Colonic mucosa (tissue), 4 donors: ENCODE measurements at regions not wholly inside any gene's neighbourhood (a gene's known extent, or its start where the extent isn't known, plus 50 kb on each side); places are given as distances from the start of the nearest gene placed in this dataset.

Experiments
- DNase-seq: peaks from one replicate; pipeline ENCODE4 v3.0.0-alpha.2; 2020
- H3K27ac ChIP-seq: fragments of 200-600 bp; one replicate; pipeline ENCODE4 v1.8.0; 2021
- H3K27me3 ChIP-seq: fragments of 200-600 bp; one replicate; pipeline ENCODE4 v1.8.0; 2021
- H3K36me3 ChIP-seq: fragments of 200-600 bp; one replicate; pipeline ENCODE4 v1.8.0; 2021
- H3K4me1 ChIP-seq: fragments of 200-600 bp; one replicate; pipeline ENCODE4 v1.8.0; 2021; ENCODE audit warnings: mild to moderate bottlenecking
- H3K4me3 ChIP-seq: fragments of 200-600 bp; one replicate; pipeline ENCODE4 v1.8.0; 2021
- H3K9ac ChIP-seq, 2 donors: one replicate each; pipeline ENCODE4 v1.7.0; 2013; ENCODE audit warnings: control low read depth in 2 of 2, low read depth in 2 of 2, low read length in 2 of 2
- H3K9me3 ChIP-seq: fragments of 200-600 bp; one replicate; pipeline ENCODE4 v1.8.0; 2021
- CTCF ChIP-seq: fragments of 200-600 bp; IDR thresholded peaks from one replicate; pipeline ENCODE4 v1.8.0; 2022; ENCODE audit warnings: antibody characterized with exemption, mild to moderate bottlenecking
- intact Hi-C: fragments of 100-400 bp; cut with DNase I; formaldehyde crosslinking; loops from one replicate; pipeline ENCODE4 v1.14.1; 2022
- donor health status: healthy.
- donor health status: DM: no; HTN: no; CAD: no.
- donor health status: DM: no; HTN: no; CAD: no.

DNA sequence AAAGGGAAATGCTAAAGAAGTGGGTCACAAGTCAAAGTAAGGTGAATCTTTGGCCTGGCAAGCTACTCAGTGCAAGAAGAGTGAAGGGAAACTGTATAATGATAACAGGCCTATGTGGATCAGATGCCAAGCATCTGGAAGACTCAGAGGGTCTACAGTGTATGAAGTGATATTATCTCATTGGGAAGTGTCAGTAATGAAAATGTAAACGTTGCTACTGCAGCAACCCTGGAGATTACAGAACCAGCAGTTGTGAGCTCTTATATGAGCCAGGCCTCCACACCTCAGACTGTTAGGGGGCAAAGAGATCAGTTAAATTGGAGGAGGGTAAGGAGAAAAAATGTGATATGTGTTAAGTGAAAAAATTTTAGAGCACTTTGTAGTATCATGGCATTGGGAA is 195.4 kb upstream of the DPH6 start:
- Histone ChIP-seq H3K4me1 (no peaks in the 10 kb centered on the region), H3K4me3 (no peak overlapping the region), H3K36me3 (no peaks in the 10 kb centered on the region), H3K9me3 (no peaks in the 10 kb centered on the region), H3K27me3 (no peaks in the 10 kb centered on the region), H3K9ac (no peak overlapping the region), H3K27ac (no peak overlapping the region)
- no peak for DNase-seq
- intact Hi-C loops = no loop called here
- no peak for TF ChIP-seq CTCF

DNA sequence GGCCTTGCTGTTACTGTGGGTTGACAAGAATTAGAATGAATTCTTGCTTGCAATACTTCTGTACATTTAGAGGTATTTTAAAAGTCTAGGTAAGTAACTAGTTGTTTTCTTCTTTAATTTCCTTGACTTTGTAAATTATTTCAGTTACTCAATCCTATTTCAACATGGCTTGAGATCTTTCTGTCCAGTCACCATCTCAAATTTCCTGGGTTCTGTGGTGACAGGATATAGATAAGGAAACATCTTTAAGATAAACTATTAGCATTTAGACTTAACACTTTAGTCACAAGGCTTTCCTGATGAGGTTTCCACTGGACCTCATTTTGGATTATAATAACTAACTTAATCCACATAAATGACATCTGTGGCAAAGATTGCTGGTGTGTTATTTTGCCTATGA is 195.9 kb upstream of the DPH6 start:
- TF ChIP-seq CTCF = no peak
- H3K9ac ChIP-seq = no peak overlapping the region
- H3K27ac ChIP-seq = no peak overlapping the region
- no peaks in the 10 kb centered on the region for H3K4me1 ChIP-seq
- intact Hi-C loops = no loop called here
- no peaks in the 10 kb centered on the region for H3K27me3 ChIP-seq
- DNase-seq = no peak
- H3K9me3 ChIP-seq = no peaks in the 10 kb centered on the region
- no peaks in the 10 kb centered on the region for H3K36me3 ChIP-seq
- H3K4me3 ChIP-seq = no peak overlapping the region

DNA sequence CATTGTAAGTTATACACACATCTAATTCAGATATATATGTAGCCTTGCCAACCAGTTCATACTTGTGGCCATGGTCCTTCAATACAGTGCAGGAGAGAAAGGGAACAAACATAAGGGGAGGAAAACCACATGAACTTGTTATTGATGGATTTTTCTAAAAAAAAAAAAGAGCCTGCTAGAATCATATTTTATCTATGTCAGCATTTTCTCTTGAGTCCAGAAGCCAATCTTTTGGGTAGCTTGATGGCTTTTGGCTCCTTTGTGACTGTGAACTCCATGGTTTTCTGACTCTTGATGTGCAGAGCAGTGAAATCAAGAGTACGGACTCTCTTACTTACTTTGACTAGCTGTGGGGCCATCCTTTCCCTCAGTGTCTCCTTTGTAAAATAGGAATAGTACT is 197.4 kb upstream of the DPH6 start:
- no peaks in the 10 kb centered on the region for H3K27me3 ChIP-seq
- no peaks in the 10 kb centered on the region for H3K4me1 ChIP-seq
- no peaks in the 10 kb centered on the region for H3K36me3 ChIP-seq
- H3K27ac ChIP-seq = no peak overlapping the region
- no peak for DNase-seq
- no peak overlapping the region for H3K9ac ChIP-seq
- no peak overlapping the region for H3K4me3 ChIP-seq
- no peak for TF ChIP-seq CTCF
- H3K9me3 ChIP-seq = no peaks in the 10 kb centered on the region
- intact Hi-C loops = no loop called here

DNA sequence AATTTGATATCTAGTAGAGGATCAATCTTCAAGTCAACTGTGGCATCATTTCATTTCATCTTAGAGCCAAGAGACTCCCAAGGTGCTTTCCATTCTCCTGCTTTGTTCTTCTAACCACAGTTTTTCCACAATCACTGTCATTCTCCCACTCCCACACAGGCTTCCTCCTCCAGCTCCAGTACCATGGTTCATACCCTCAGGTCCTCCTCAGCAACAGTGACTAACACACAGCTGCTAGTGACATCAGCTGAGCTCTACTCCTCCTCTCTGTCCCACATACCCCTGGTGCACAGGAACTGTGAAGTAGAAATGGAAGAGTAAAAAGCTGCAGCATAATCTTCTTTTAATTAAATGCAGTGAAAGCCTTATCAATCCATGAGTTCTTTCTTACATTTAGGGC is 200.2 kb upstream of the DPH6 start:
- H3K4me3 ChIP-seq = no peak overlapping the region
- no peak for DNase-seq

DNA sequence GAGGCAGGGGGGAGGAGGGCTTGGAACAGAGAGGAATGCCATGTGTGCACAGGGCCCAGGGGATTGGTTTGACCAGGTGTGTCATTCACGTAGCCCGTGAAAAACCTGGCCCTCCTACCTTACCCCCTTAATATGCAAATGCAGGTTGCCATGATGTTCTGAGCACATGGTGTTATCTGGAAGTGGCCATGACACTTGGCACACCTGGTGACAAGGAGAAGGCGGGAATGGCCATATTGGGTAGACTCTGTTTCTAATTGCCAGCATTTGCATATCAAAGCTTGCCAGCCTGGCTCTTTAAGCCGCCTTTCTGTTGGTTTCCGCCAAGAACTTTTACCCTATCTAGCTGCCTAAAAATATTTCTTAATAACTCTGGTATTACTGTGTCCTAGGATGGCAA is 202.1 kb upstream of the DPH6 start:
- intact Hi-C loops = no loop called here
- Histone ChIP-seq H3K4me3 (no peak overlapping the region), H3K9me3 (no peaks in the 10 kb centered on the region), H3K36me3 (no peaks in the 10 kb centered on the region), H3K9ac (no peak overlapping the region), H3K27me3 (no peaks in the 10 kb centered on the region), H3K4me1 (no peaks in the 10 kb centered on the region), H3K27ac (no peak overlapping the region)
- no peak for TF ChIP-seq CTCF
- DNase-seq = no peak

More for the DNA sequence above, 200.2 kb upstream of the DPH6 start:
- no peaks in the 10 kb centered on the region for H3K4me1 ChIP-seq
- no peaks in the 10 kb centered on the region for H3K9me3 ChIP-seq
- no peak for TF ChIP-seq CTCF
- H3K36me3 ChIP-seq = no peaks in the 10 kb centered on the region
- H3K9ac ChIP-seq = no peak overlapping the region
- intact Hi-C loops = no loop called here
- H3K27me3 ChIP-seq = no peaks in the 10 kb centered on the region
- no peak overlapping the region for H3K27ac ChIP-seq

- Histone ChIP-seq H3K4me3 (no peak overlapping the region), H3K36me3 (no peaks in the 10 kb centered on the region), H3K27me3 (no peaks in the 10 kb centered on the region), H3K4me1 (no peaks in the 10 kb centered on the region), H3K27ac (no peak overlapping the region), H3K9ac (no peak overlapping the region), H3K9me3 (no peaks in the 10 kb centered on the region)
- intact Hi-C loops = no loop called here
- TF ChIP-seq CTCF = no peak
- no peak for DNase-seq
Measured at GRCh38 chr15:35750051-35750450, 204.1 kb upstream of the DPH6 start.
